OCI-LY1 (cell line): ENCODE measurements at regions not wholly inside any gene's neighbourhood (a gene's known extent, or its start where the extent isn't known, plus 50 kb on each side); places are given as distances from the start of the nearest gene placed in this dataset.

Experiments
- EZH2 ChIP-seq: fragments of 200-600 bp; sonication (generic), shearing (Covaris generic); IDR thresholded peaks from 2 replicates; pipeline ENCODE4 v1.8.0; 2017; ENCODE audit warnings: borderline replicate concordance, mixed run types, mild to moderate bottlenecking, antibody characterized with exemption, low read length, moderate library complexity, mixed read lengths
- TF ChIP-seq, protein P1 (sequence below): fragments of 200-600 bp; sonication (generic), shearing (Covaris generic); IDR thresholded peaks from 2 replicates; pipeline ENCODE4 v1.5.1; 2017; ENCODE audit warnings: mild to moderate bottlenecking, antibody characterized with exemption, low read length, moderate library complexity, mixed read lengths

DNA sequence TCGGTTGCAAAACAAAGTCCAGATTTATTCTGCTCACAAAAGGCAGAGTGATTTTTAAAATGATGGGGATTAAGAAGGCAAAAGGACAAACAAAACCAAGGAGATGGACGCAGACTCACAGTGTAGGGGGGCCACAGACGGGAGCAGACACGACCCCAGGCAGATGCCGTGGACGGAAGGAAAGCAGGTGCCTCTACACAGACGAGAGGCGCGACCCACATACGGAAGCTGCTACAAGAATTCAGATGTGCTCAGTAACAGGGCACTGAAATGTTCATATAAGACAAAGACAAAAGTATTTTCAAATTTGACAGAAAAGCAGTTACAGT lies 148.9 kb downstream of the BRD1 start:
- TF ChIP-seq, protein P1, sequence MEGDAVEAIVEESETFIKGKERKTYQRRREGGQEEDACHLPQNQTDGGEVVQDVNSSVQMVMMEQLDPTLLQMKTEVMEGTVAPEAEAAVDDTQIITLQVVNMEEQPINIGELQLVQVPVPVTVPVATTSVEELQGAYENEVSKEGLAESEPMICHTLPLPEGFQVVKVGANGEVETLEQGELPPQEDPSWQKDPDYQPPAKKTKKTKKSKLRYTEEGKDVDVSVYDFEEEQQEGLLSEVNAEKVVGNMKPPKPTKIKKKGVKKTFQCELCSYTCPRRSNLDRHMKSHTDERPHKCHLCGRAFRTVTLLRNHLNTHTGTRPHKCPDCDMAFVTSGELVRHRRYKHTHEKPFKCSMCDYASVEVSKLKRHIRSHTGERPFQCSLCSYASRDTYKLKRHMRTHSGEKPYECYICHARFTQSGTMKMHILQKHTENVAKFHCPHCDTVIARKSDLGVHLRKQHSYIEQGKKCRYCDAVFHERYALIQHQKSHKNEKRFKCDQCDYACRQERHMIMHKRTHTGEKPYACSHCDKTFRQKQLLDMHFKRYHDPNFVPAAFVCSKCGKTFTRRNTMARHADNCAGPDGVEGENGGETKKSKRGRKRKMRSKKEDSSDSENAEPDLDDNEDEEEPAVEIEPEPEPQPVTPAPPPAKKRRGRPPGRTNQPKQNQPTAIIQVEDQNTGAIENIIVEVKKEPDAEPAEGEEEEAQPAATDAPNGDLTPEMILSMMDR: no peak
- TF ChIP-seq EZH2: no peak
